Trophoblast cell (in vitro differentiated cells and primary cell): ENCODE measurements at regions not wholly inside any gene's neighbourhood (a gene's known extent, or its start where the extent isn't known, plus 50 kb on each side); places are given as distances from the start of the nearest gene placed in this dataset.
"Not testable (repeated sequence)": the region's sequence is repeated elsewhere in the genome, so short reads cannot be mapped to it uniquely, and the experiment has no call there.

Experiments used
- DNase-seq, 2 donors: peaks; one replicate each; pipeline ENCODE4 v3.0.0-alpha.2; 2016
- H2AFZ ChIP-seq: 2 replicates; pipeline ENCODE4 v1.6.1; 2013; ENCODE audit warnings: low read length, moderate library complexity, mild to moderate bottlenecking; ENCODE audit not compliant: insufficient read depth, poor library complexity
- H2AK5ac ChIP-seq: 2 replicates; pipeline ENCODE4 v1.6.1; 2013; ENCODE audit warnings: mild to moderate bottlenecking, low read length
- H2BK120ac ChIP-seq: 2 replicates; pipeline ENCODE4 v1.6.1; 2013; ENCODE audit warnings: low read length, mild to moderate bottlenecking, moderate library complexity; ENCODE audit not compliant: insufficient read depth, poor library complexity
- H2BK12ac ChIP-seq: 2 replicates; pipeline ENCODE4 v1.6.1; 2013; ENCODE audit warnings: mild to moderate bottlenecking, low read length, moderate library complexity
- H2BK5ac ChIP-seq: 2 replicates; pipeline ENCODE4 v1.6.1; 2013; ENCODE audit warnings: low read length, low read depth, moderate library complexity, mild to moderate bottlenecking; ENCODE audit not compliant: poor library complexity
- H3K14ac ChIP-seq: 2 replicates; pipeline ENCODE4 v1.6.1; 2013; ENCODE audit warnings: mild to moderate bottlenecking, low read length
- H3K18ac ChIP-seq: 2 replicates; pipeline ENCODE4 v1.6.1; 2013; ENCODE audit warnings: mild to moderate bottlenecking, low read length
- H3K23ac ChIP-seq: 2 replicates; pipeline ENCODE4 v1.6.1; 2013; ENCODE audit warnings: low read length
- H3K27ac ChIP-seq: 2 replicates; pipeline ENCODE4 v1.5.1; 2013; ENCODE audit warnings: low read depth, mild to moderate bottlenecking, inconsistent platforms, low read length, moderate library complexity
- H3K27me3 ChIP-seq: 2 replicates; pipeline ENCODE4 v1.6.1; 2013; ENCODE audit warnings: inconsistent platforms, mild to moderate bottlenecking, low read length, moderate library complexity; ENCODE audit not compliant: insufficient read depth
- H3K36me3 ChIP-seq, 2 experiments: 1 replicate in 1 of 2; 2 replicates in 1 of 2; pipeline ENCODE4 v1.6.1; 2013; ENCODE audit warnings: low read length in 2 of 2, mild to moderate bottlenecking in 2 of 2, moderate library complexity in 1 of 2; ENCODE audit not compliant: insufficient read depth in 2 of 2, control insufficient read depth in 1 of 2
- H3K4ac ChIP-seq: 2 replicates; pipeline ENCODE4 v1.6.1; 2013; ENCODE audit warnings: low read depth, mild to moderate bottlenecking, low read length, moderate library complexity
- H3K4me1 ChIP-seq, 2 experiments: 1 replicate in 1 of 2; 2 replicates in 1 of 2; pipeline ENCODE4 v1.6.1; 2013; ENCODE audit warnings: low read length in 2 of 2, mild to moderate bottlenecking in 2 of 2, moderate library complexity in 1 of 2; ENCODE audit not compliant: insufficient read depth in 2 of 2, control insufficient read depth in 1 of 2
- H3K4me2 ChIP-seq: 2 replicates; pipeline ENCODE4 v1.6.1; 2013; ENCODE audit warnings: inconsistent platforms, mild to moderate bottlenecking, low read length, moderate library complexity
- H3K4me3 ChIP-seq: 2 replicates; pipeline ENCODE4 v1.5.1; 2013; ENCODE audit warnings: mild to moderate bottlenecking, low read depth, low read length, inconsistent platforms
- H3K79me1 ChIP-seq: one replicate; pipeline ENCODE4 v1.6.1; 2013; ENCODE audit warnings: low read length
- H3K79me2 ChIP-seq: 2 replicates; pipeline ENCODE4 v1.6.1; 2013; ENCODE audit warnings: low read length, mild to moderate bottlenecking; ENCODE audit not compliant: control insufficient read depth, insufficient read depth, poor library complexity
- H3K9ac ChIP-seq: 2 replicates; pipeline ENCODE4 v1.6.1; 2013; ENCODE audit warnings: mild to moderate bottlenecking, low read length
- H3K9me3 ChIP-seq: 2 replicates; pipeline ENCODE4 v1.6.1; 2013; ENCODE audit warnings: low read depth, mild to moderate bottlenecking, control low read depth, inconsistent platforms, low read length; ENCODE audit not compliant: insufficient read depth
- H4K12ac ChIP-seq: 2 replicates; pipeline ENCODE4 v1.6.1; 2013; ENCODE audit warnings: low read depth, mild to moderate bottlenecking, low read length, moderate library complexity
- H4K8ac ChIP-seq: 2 replicates; pipeline ENCODE4 v1.6.1; 2013; ENCODE audit warnings: low read depth, mild to moderate bottlenecking, low read length, moderate library complexity
- H4K91ac ChIP-seq: one replicate; pipeline ENCODE4 v1.6.1; 2013; ENCODE audit warnings: low read depth, mild to moderate bottlenecking, low read length, moderate library complexity
- WGBS: extraction: QIAGEN DNeasy Blood & Tissue Kit; methylation state at CpG from one replicate; pipeline ENCODE4 v1.1.7; 2013; ENCODE audit warnings: missing lambda C conversion rate; ENCODE audit not compliant: insufficient read length, insufficient coverage; ENCODE audit errors: extremely low coverage; 5-methylcytosine and 5-hydroxymethylcytosine counted together

DNA sequence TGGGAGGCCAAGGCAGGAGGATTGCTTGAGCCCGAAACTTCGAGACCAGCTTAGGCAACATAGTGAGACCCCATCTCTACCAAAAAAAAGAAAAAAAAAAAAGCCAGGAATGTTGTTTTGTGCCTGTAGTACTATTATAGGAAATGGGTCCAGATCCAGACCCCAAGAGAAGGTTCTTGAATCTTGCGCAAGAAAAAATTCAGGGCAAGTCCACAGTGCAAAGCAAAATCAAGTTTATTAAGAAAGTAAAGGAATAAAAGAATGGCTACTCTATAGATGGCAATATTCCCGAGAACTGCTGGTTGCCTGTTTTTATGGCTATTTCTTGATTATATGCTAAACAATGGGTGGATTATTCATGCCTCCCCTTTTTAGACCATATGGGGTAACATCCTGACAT is 51.2 kb upstream of the RDX start:
- H3K9me3 ChIP-seq, result no peaks in the 10 kb centered on the region
- H2AFZ ChIP-seq, result no peak overlapping the region
- peak overlapping the region; percentile 39 for H3K18ac ChIP-seq
- H3K27me3 ChIP-seq, result no peaks in the 10 kb centered on the region
- H3K23ac ChIP-seq, result no peak overlapping the region
- H3K79me1 ChIP-seq, result peaks cover 26% of the 10 kb centered on the region
- H4K8ac ChIP-seq, result peak overlapping the region; percentile 26
- H4K91ac ChIP-seq, result peak overlapping the region; percentile 82
- no peaks in the 10 kb centered on the region for H3K36me3 ChIP-seq
- no peak overlapping the region for H3K4me3 ChIP-seq
- H3K4me1 ChIP-seq, result peaks cover 11 to 23% of the 10 kb centered on the region in 2 experiments
- H2BK120ac ChIP-seq, result peak overlapping the region; percentile 77
- peak overlapping the region; percentile 76 for H3K27ac ChIP-seq
- no peak overlapping the region for H3K9ac ChIP-seq
- H4K12ac ChIP-seq, result no peak overlapping the region
- peak overlapping the region; percentile 71 for H3K14ac ChIP-seq
- peak overlapping the region; percentile 60 for H2AK5ac ChIP-seq
- no peak overlapping the region for H3K4me2 ChIP-seq
- peaks cover 2% of the 10 kb centered on the region for H3K79me2 ChIP-seq
- peak overlapping the region; percentile 30 for H3K4ac ChIP-seq
- WGBS, result no CpG with 5 or more reads among the region's 4 CpGs
- no peak for DNase-seq
- peak overlapping the region; percentile 23 for H2BK5ac ChIP-seq
- H2BK12ac ChIP-seq, result peak overlapping the region; percentile 90

DNA sequence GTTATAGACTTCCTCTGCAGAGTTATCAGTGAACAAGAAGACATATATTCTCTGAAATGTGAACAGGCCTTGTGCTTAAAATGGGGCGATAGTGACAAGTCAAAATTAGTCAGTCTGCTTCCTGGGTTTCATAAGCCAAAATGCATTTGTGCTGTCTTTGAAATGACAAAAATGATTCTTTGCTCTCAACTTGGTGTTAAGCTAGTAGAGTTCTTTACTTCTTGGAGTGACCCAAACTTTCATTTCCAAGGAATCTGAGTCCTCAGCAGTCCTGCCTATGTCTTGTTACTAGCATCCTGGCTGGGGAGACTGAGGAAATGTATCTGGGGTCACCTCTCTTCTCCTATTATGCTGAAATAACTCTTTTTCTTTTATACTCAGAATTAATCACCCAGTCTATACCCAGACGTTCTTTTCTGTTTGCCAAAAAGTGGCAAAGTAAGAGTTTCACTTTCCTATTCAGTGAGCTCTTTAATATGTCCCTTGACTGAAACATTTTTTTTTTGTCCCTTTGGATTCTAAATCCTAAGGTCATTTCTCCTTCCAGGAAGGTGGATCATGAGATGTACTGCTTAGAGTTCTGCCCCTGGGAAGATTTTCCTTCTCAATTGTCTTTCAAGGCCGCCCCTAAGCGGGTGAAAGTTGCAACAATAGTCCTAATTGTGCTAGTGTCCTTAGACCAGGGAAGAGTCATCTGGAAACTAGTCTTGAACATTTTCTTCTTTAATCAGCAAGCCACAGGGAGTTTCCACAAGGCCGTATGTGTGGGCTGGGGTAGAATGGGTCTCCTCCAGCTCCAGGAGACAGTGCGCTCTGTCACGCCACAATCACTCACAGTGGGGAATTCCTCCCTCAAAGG is 53.0 kb upstream of the RDX start:
- Histone ChIP-seq H3K27ac (peak overlapping the region; percentile 92), H3K9ac (no peak overlapping the region), H3K4ac (no peak overlapping the region), H2BK5ac (peak overlapping the region; percentile 93), H3K27me3 (no peaks in the 10 kb centered on the region), H3K14ac (peak overlapping the region; percentile 72), H3K23ac (no peak overlapping the region), H3K4me2 (no peak overlapping the region), H2BK120ac (peak overlapping the region; percentile 97), H2BK12ac (peak overlapping the region; percentile 85), H2AFZ (peak overlapping the region; percentile 8), H3K79me2 (peaks cover 2% of the 10 kb centered on the region), H3K9me3 (no peaks in the 10 kb centered on the region), H3K79me1 (peaks cover 28% of the 10 kb centered on the region), H3K4me3 (no peak overlapping the region), H4K12ac (no peak overlapping the region), H4K8ac (peak overlapping the region; percentile 40), H3K36me3 (no peaks in the 10 kb centered on the region), H3K4me1 (peaks cover 11 to 24% of the 10 kb centered on the region in 2 experiments), H3K18ac (no peak overlapping the region), H4K91ac (peak overlapping the region; percentile 95), H2AK5ac (no peak overlapping the region)
- WGBS, result no CpG with 5 or more reads among the region's 7 CpGs
- peak; percentile 76 to 81 for DNase-seq

DNA sequence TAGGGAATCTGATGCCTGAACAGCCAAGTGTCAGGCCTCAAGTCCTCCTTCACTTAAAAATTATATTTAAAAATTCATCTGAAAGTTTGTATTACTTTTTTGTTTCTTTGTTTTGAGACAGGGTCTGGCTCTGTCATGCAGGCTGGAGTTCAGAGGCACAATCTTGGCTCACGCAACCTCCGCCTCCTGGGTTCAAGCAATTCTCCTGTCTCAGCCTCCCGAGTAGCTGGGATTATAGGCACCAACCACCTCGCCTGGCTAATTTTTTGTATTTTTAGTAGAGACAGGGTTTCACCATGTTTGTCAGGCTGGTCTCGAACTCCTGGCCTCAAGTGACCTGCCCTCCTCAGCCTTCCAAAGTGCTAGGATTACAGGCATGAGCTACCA is 53.6 kb upstream of the RDX start:
- not testable (repeated sequence) for H3K23ac ChIP-seq, H4K12ac ChIP-seq, H3K18ac ChIP-seq, H3K4ac ChIP-seq, H3K4me3 ChIP-seq, H3K36me3 ChIP-seq, H3K27me3 ChIP-seq, H3K4me2 ChIP-seq, H2AK5ac ChIP-seq, H3K79me2 ChIP-seq, H3K9me3 ChIP-seq, DNase-seq, H3K9ac ChIP-seq
- H4K91ac ChIP-seq, result peak overlapping the region; percentile 89
- H3K4me1 ChIP-seq, result peaks cover 11 to 26% of the 10 kb centered on the region in 2 experiments
- H3K79me1 ChIP-seq, result peaks cover 29% of the 10 kb centered on the region
- WGBS, result no CpG with 5 or more reads among the region's 5 CpGs
- peak overlapping the region; percentile 80 for H2BK12ac ChIP-seq
- peak overlapping the region; percentile 92 for H3K27ac ChIP-seq
- H2BK5ac ChIP-seq, result peak overlapping the region; percentile 43
- H2BK120ac ChIP-seq, result peak overlapping the region; percentile 94
- H2AFZ ChIP-seq, result peak overlapping the region; percentile 8
- H3K14ac ChIP-seq, result peak overlapping the region; percentile 75
- H4K8ac ChIP-seq, result peak overlapping the region; percentile 40

DNA sequence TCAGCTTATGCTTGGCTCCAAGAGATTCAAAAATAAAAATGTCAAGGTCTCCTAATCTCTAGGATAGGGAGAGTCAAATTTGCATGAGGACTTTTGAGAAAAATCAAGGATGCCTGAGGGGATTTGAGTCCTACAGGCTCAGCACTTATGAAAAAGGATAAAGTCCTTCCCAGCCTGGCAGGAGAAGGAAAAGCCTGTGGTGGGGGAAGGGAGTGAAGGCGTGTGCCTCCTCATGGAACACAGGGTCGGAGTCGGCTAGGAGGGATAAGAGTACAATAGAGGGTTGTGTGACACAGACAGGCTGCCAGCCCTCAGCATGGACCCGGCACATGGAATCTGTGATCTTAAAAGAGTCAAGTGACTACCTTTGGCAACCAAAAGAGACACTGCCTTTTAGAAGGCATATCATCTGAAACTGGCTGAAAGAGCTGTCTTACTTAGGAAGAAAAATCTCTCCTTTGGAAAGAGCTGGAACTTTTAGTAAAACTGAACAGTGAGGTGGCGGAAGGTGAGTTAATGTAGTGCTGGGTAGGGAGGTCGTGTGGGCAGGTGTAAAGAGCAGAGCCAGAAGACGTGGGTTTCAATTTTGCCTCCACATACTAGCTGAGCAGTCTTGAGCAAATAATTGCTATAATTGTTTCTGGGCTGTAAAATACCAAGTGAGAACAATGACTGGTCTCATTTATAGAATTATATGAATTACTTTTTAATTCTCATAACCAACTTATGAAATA is 58.8 kb upstream of the RDX start:
- H2AK5ac ChIP-seq, result no peak overlapping the region
- no peaks in the 10 kb centered on the region for H3K9me3 ChIP-seq
- peaks cover 5 to 15% of the 10 kb centered on the region in 2 experiments for H3K4me1 ChIP-seq
- no peak overlapping the region for H3K18ac ChIP-seq
- peak overlapping the region; percentile 1 for H3K4ac ChIP-seq
- WGBS, result no CpG with 5 or more reads among the region's 7 CpGs
- H3K36me3 ChIP-seq, result no peaks in the 10 kb centered on the region
- H4K12ac ChIP-seq, result no peak overlapping the region
- peak overlapping the region; percentile 99 for H2BK12ac ChIP-seq
- no peak overlapping the region for H3K9ac ChIP-seq
- peak overlapping the region; percentile 71 for H3K27ac ChIP-seq
- peaks cover 20% of the 10 kb centered on the region for H3K79me1 ChIP-seq
- peak overlapping the region; percentile 48 for H2BK120ac ChIP-seq
- no peak overlapping the region for H2AFZ ChIP-seq
- H3K23ac ChIP-seq, result no peak overlapping the region
- DNase-seq, result no peak
- no peak overlapping the region for H3K4me2 ChIP-seq
- peak overlapping the region; percentile 61 for H4K8ac ChIP-seq
- no peak overlapping the region for H3K4me3 ChIP-seq
- peaks cover 1% of the 10 kb centered on the region for H3K79me2 ChIP-seq
- peak overlapping the region; percentile 87 for H3K14ac ChIP-seq
- H4K91ac ChIP-seq, result peak overlapping the region; percentile 89
- no peaks in the 10 kb centered on the region for H3K27me3 ChIP-seq
- peak overlapping the region; percentile 88 for H2BK5ac ChIP-seq
